ENCODE measurements at regions not wholly inside any gene's neighbourhood (a gene's known extent, or its start where the extent isn't known, plus 50 kb on each side); places are given as distances from the start of the nearest gene placed in this dataset.

- TF ChIP-seq CTCF (IDR thresholded peaks at IDR 0.05; ENCODE audit: low read depth, low read length, missing input control) (no peak), GABPA (IDR thresholded peaks at IDR 0.05 in 1 of 2, conservative IDR thresholded peaks at IDR 0.05 in 1 of 2) (no peak), MAX (IDR thresholded peaks at IDR 0.05) (no peak), ATF3 (IDR thresholded peaks at IDR 0.05) (no peak), ZBTB33 (IDR thresholded peaks at IDR 0.05) (no peak), JUND (IDR thresholded peaks at IDR 0.05) (no peak)
These were observed 252.5 kb upstream of the HNRNPA3 start for GRCh38 chr2:176960061-176960460.
